NCI-H1930 (cell line): ENCODE measurements at regions not wholly inside any gene's neighbourhood (a gene's known extent, or its start where the extent isn't known, plus 50 kb on each side); places are given as distances from the start of the nearest gene placed in this dataset.
"Not testable (repeated sequence)": the region's sequence is repeated elsewhere in the genome, so short reads cannot be mapped to it uniquely, and the experiment has no call there.

Experiments used
- DNase-seq, 2 experiments: peaks; one replicate each; lab custom pipeline; 2025; lab: John Stamatoyannopoulos, UW

- no peak for DNase-seq
Measured at GRCh38 chr2:22967756-22968155, 417.2 kb upstream of the KLHL29 start.

DNA sequence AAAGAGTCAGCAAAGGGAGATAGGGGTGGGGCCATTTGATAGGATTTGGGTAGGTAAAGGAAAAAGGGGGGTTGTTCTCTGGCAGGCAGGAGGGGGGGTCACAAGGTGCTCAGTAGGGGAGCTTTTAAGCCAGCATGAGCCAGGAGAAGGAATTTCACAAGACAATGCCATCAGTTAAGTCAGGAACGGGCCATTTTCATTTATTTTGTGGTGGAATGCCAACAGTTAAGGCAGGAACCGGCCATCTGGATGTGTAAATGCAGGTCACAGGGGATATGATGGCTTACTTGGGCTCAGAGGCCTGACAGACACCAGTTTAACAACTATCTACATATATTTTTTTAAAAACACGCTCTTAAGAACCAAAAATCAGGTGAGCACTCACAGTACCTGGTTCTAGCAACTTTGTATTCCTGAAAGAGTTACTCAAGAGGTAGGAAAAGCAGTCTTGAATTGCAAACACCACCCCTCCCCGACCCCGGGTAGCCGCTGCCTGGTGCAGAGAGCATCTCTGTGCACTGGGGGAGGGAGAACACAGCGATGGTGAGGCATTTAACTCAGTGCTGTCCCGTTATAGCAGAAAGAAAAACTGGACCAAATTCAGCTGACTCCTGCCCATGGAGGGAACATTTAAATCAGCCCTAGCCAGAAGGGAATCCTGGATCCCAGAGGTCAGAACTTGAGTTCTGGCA, 414.5 kb upstream of the KLHL29 start:
- DNase-seq = no peak

DNA sequence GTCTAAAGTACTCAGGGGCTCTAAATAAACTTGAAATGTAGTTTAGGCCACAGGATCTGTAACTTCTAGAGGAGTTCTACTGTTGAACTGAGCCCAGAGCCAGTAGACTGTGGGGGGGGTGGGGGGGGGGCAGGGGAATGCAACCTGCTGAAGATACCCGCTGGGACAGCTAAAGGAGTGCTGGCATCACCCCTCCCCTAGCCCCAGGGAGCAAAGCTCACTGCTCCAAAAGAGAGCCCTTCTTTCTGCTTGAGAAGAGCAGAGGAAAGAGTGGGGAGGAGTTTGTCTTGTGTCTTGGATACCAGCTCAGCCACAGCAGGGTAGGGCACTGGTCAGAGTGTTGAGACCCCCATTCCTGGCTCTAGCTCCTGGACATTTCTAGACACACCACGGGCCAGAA, 414.0 kb upstream of the KLHL29 start:
- DNase-seq = no peak

DNA sequence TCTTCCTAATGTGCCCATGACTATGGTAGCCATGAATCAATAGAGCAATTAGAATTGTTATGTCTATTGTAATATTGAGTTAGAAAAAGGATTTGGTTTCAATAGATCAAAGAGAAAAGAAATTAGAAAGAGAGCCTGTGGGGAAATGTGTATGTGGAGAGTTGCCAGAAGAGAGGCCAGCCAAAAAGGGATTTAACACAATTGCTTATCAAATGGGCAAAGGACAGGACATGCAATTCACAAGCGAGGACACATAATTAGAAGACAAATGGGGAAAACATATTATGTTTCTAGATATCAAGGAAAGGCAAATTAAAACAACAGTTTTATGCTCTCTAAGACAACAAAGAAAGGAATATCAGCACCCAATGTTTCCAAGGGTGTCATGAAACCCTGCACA, 403.2 kb upstream of the KLHL29 start:
- no peak for DNase-seq

GRCh38 chr2:22984152-22984551, 400.8 kb upstream of the KLHL29 start:
- DNase-seq = not testable (repeated sequence)

DNA sequence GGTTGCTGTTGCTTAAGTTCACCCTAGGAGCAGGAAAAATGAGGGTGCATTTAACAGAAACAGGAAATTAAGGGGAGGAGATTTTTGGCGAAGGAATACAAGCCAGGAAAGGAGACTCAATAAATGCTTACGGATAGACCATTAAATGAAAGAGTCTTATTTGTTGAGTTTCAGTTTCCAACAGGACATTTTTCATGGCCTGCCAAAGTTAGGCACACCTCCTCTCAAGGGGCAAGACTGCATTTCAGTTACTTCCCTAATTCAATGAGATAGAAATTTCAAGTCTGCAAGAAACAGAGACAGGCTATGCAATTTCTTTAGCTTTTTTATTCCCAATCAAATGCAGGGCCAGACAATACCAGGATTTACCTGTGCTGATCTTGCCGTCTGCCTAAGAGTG, 394.7 kb upstream of the KLHL29 start:
- DNase-seq = no peak

GRCh38 chr2:22991844-22992243, 393.1 kb upstream of the KLHL29 start:
- no peak for DNase-seq

- DNase-seq = no peak
Measured at GRCh38 chr2:22992441-22992840, 392.5 kb upstream of the KLHL29 start.

DNA sequence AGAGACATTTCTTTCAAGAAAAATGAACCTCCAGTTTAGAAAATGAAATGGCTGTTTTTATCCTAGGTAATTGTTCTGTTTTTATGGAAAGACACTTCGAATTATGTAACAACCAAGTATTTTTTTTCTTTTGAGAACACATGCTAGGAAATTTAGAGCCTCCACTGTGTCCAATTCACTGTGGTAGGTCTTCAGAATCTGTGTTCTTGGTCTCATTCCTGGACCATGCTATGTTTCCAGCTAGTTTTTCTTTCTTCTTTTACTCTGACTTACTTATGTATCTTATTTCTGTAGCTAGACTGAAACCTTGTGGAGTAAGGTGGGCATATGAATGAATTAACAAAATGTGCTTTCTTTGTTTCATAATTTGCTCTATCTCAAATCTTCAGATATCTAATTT, 391.7 kb upstream of the KLHL29 start:
- DNase-seq = no peak

- no peak for DNase-seq
Measured at GRCh38 chr2:22995576-22995975, 389.4 kb upstream of the KLHL29 start.

- DNase-seq = no peak
Measured at GRCh38 chr2:22996911-22997310, 388.1 kb upstream of the KLHL29 start.

GRCh38 chr2:22998359-22998758, 386.6 kb upstream of the KLHL29 start:
- DNase-seq = no peak

- DNase-seq = no peak
Measured at GRCh38 chr2:22999951-23000350, 385.0 kb upstream of the KLHL29 start.

DNA sequence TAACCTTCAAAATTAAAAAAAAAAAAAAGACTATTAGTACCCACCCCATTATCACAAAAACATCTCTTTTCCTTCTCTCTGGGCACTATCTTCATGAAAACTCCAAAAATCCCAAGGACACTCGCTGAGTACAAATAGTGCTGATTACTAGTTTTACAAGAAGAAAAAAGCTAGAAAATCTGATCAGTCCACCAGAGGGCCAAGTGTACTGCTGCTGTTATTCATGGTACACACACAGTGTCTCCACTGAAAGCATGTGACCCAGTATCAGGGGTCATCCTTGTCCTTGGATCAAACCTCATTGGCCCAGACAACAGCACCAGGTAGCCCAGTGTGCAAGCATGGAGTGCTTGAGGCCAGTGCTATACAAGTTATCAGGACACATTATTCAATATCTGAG, 382.7 kb upstream of the KLHL29 start:
- DNase-seq = no peak

GRCh38 chr2:23005469-23005868, 379.5 kb upstream of the KLHL29 start:
- DNase-seq = no peak

DNA sequence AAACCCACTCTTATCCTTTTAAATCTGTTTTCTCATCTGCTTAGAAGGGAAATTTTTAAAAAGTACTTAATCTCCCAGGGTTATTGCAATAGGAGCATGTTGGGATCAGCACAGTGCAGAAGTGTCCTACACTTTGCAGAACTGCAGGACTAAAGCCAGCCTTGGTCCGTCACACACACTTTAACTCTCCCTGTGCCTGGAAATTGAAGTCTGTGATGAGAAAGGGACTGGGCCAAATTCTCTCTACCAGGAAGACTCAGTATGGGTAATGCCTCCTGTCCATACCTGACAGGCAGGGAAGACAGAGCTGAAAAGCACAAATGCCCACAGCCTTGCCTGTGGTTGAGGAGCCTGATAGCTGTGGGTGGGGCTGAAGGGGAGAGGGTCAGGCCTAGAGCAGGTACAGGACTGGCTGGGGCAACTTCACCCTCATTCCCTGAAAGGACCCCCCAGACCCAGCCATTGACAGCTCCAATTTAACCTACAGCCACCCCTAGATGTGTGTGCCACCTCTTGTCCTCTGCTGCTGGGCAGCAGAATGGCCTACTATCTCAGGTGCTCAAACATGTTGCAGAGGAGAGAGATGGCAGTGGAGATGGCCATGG, 377.2 kb upstream of the KLHL29 start:
- no peak for DNase-seq

DNA sequence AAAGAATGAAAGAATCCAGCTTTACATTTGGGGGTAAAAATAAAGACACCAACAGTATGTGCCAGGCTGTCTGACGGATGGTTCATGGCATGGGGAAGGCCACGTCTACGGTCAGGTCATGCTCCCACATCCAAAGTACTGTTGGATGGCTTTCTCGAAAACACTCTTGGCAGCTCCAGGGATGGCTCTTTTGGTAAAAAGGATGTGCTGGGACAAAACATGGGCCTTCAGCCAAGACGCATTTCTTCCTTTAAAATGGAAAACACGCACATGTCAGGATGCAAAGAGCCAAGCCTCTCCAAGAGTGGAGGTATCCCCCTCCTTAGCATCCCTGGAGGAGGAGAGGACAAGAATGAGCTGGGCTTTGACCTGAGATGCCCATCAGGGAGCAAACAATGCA, 376.5 kb upstream of the KLHL29 start:
- DNase-seq = no peak

- no peak for DNase-seq
Measured at GRCh38 chr2:23008951-23009350, 376.0 kb upstream of the KLHL29 start.

GRCh38 chr2:23009545-23010149, 375.3 kb upstream of the KLHL29 start:
- DNase-seq = no peak

- DNase-seq = no peak
Measured at GRCh38 chr2:23012499-23012898, 372.5 kb upstream of the KLHL29 start.

GRCh38 chr2:23015651-23016200, 369.3 kb upstream of the KLHL29 start:
- DNase-seq = no peak

DNA sequence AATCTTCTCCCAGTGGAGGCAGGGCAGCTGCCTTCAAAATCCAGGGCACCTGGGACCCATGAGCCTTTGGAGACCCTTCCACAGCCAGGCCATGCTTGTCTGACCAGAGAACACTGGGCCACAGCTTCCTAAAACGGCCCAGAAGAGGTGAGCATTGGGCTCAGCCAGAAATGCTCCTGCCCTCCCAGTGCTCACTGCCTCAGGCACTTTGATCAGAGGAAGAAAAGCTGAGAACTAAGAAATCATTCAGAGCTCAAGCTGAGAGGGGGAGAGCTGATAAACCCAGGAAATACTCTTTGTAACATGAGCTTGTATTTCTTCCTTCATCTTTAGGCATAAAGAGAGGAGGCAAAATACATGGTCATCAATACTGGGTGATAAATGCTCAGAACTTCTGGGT, 365.5 kb upstream of the KLHL29 start:
- DNase-seq = no peak

- DNase-seq = no peak
Measured at GRCh38 chr2:23020659-23021058, 364.3 kb upstream of the KLHL29 start.
